ENCODE measurements at regions not wholly inside any gene's neighbourhood (a gene's known extent, or its start where the extent isn't known, plus 50 kb on each side); places are given as distances from the start of the nearest gene placed in this dataset.

GRCh38 chr6:15946701-15947385 is 182.0 kb upstream of the MYLIP start:
- H3K4me3 ChIP-seq (ENCODE audit: low read depth, low read length), result no peak overlapping the region
- TF ChIP-seq, protein P1, sequence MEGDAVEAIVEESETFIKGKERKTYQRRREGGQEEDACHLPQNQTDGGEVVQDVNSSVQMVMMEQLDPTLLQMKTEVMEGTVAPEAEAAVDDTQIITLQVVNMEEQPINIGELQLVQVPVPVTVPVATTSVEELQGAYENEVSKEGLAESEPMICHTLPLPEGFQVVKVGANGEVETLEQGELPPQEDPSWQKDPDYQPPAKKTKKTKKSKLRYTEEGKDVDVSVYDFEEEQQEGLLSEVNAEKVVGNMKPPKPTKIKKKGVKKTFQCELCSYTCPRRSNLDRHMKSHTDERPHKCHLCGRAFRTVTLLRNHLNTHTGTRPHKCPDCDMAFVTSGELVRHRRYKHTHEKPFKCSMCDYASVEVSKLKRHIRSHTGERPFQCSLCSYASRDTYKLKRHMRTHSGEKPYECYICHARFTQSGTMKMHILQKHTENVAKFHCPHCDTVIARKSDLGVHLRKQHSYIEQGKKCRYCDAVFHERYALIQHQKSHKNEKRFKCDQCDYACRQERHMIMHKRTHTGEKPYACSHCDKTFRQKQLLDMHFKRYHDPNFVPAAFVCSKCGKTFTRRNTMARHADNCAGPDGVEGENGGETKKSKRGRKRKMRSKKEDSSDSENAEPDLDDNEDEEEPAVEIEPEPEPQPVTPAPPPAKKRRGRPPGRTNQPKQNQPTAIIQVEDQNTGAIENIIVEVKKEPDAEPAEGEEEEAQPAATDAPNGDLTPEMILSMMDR (IDR thresholded peaks at IDR 0.05; ENCODE audit: borderline replicate concordance, insufficient read depth, low read depth, low read length), result no peak

- TF ChIP-seq, protein P1 (IDR thresholded peaks at IDR 0.05; ENCODE audit: borderline replicate concordance, insufficient read depth, low read depth, low read length), result no peak
- H3K4me3 ChIP-seq (ENCODE audit: low read depth, low read length), result no peak overlapping the region
Measured at GRCh38 chr6:15945593-15946159, 183.2 kb upstream of the MYLIP start.

DNA sequence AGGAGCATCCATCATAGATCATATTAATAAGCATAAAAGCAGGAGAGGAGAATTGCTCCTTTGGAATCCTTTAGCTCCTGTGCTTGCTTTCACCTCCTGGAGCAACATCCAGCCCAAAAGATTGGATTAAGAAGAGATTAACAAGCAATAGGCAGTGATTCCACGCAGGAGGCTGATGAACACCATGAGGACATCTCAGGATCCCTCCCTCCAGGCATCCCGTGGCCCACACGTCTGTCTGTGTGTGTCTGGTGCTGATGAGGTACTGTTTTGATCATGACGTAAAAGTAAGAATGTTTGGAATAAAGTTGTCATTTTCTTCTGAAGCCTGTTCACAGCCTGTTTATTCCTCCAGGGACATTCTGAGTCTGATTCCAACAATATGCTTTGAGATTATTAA is 185.5 kb upstream of the MYLIP start:
- TF ChIP-seq, protein P1 (IDR thresholded peaks at IDR 0.05; ENCODE audit: borderline replicate concordance, insufficient read depth, low read depth, low read length), result no peak

DNA sequence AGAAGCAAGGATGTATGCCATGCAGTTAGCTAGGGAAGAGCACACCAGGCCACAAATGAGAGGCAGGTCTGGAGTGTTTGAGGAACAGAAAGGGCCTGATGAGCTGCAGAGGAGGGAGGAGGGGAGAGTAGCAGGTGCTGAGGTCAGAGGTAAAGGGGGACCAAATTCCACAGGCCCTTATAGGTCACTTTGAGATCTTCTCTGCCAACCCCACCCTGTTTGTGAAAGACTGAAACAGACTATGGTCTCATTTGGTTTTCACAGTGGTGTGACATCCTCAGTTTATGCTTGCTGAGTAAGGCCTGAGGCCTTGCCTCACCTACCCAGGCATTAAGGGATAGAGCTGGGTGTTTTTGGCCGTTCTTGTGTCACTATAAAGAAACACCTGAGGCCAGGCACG is 187.7 kb upstream of the MYLIP start:
- H3K4me3 ChIP-seq (ENCODE audit: low read depth, low read length), result no peak overlapping the region
- TF ChIP-seq, protein P1 (IDR thresholded peaks at IDR 0.05; ENCODE audit: borderline replicate concordance, insufficient read depth, low read depth, low read length), result no peak

More for the DNA sequence above, 185.5 kb upstream of the MYLIP start:
- no peak overlapping the region for H3K4me3 ChIP-seq (ENCODE audit: low read depth, low read length)

DNA sequence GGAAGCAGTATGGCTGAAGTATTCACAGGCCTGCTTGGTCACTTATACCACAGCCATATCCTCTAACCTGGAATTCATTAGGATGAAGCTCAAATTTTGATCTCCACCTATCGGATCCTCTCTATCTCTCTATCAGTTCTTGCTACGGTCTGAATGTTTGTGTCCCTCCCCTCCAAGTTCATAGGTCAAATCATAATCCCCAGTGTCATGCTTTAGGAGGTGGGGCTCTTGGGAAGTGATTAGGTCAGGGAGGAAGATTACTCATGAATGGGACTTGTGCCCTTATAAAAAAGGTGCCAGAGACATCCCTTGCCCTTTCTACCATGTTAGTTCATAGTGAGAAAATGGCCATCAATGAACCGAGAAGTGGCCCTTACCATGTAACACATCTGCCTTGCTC is 190.8 kb upstream of the MYLIP start:
- TF ChIP-seq, protein P1 (IDR thresholded peaks at IDR 0.05; ENCODE audit: borderline replicate concordance, insufficient read depth, low read depth, low read length), result no peak
- no peak overlapping the region for H3K4me3 ChIP-seq (ENCODE audit: low read depth, low read length)

- TF ChIP-seq, protein P1 (IDR thresholded peaks at IDR 0.05; ENCODE audit: borderline replicate concordance, insufficient read depth, low read depth, low read length), result no peak
- no peak overlapping the region for H3K4me3 ChIP-seq (ENCODE audit: low read depth, low read length)
Measured at GRCh38 chr6:15937602-15938001, 191.3 kb upstream of the MYLIP start.

GRCh38 chr6:15936503-15936902 is 192.4 kb upstream of the MYLIP start:
- TF ChIP-seq, protein P1 (IDR thresholded peaks at IDR 0.05; ENCODE audit: borderline replicate concordance, insufficient read depth, low read depth, low read length), result no peak
- no peak overlapping the region for H3K4me3 ChIP-seq (ENCODE audit: low read depth, low read length)

Data from GM12875 (cell line).